HG03460 (cell line): ENCODE measurements at regions not wholly inside any gene's neighbourhood (a gene's known extent, or its start where the extent isn't known, plus 50 kb on each side); places are given as distances from the start of the nearest gene placed in this dataset.

ENCODE experiments used
- ATAC-seq: cut with Tn5 transposase; IDR thresholded peaks from one replicate; pipeline ENCODE4 v1.9.1; 2021; ENCODE audit not compliant: unreplicated experiment

DNA sequence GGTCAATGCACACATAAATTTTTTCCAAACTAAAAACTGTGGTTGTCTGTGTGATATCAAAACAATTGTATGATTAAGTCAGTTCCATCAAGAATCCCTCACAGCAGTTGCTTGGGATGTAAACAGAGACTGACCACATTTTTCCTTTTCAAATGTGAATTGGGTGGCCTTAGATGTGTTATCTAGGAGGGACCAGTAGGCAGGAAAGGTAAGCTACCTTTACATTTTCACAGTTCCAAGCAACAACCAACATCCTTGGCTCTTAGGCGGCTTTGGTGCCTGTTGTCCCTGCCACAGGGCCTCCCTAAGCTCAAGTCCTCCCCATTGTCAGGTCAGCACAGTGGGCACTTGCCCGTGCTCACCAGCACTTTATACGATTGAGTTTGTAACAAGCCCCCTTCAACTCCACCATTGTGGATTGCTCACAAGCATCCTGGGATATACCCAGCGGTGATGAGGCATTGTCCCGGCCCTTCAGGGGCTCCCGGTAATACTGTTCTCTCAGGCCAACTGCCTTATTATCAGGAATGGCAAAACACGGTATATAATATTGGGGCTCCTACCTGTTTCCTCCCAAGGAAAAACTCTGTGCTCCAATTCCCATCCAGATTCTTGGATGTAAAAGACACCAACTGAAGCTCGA is 114.9 kb upstream of the ANKRD1 start:
- ATAC-seq, result no peak

DNA sequence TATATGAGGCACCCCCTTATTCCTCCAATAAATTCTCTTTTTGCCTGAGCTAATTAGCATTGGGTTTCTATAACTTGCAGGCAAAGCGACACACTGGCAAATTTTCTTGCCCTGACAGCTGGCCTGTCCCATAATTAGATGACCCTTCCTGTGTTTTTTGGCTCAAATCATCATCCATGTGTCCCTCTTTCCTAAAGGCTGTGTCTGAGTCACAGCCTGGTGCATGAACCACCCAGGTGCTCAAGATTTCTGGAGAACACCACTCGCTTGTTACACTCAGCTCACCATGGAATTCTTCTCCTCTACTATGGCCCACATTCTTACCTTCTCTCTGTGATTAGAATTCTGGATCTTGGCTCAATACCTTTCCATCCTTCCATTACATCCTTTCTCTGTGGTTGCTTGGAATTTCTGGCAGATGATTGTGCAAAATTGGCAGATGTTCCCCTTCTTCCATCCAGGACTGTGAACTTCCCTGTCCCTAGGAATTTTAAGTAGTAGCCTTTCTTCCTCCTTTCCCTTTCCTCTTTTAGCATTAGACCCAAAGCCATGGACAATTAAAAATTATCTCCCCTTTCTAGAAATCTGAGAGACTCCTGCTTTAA is 116.0 kb upstream of the ANKRD1 start:
- no peak for ATAC-seq

DNA sequence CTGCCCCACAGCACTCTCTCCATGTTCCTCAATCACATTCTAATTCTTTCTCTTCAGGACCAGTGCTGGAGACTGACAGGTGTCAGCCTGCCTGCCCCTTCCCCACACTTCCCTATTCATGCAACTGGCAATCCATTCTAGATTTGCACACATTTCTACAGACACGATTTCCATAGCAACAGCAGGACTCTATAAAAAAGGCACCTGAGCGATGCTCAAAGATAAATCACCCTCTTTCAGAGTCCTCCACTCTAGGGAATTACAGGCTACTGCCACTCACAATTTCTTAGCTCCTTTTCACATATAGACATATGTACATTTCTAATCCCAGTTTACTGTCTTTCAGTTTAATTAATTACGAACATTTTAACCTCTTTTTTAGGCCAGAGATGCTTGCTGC is 118.1 kb upstream of the ANKRD1 start:
- no peak for ATAC-seq

GRCh38 chr10:91040343-91040742 is 119.5 kb upstream of the ANKRD1 start:
- ATAC-seq, result no peak

DNA sequence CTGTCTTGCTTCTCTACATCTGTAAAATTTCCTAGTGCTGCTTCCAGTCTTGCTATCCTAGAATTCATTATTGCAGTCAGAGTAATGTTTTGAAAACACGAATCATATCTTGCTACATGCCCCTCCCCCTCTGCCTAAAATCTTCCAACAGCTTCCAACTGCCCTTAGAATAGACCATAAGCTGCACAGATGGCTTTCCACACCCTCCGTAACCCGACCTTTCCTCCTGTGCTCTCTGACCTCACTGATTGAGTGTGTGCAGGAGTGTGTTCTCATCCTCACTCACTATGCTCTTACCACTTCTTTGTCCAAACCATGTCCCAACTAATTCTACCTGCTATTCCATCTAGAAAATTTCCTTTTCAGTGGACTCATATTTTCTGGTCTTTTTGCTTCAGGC is 121.2 kb upstream of the ANKRD1 start:
- ATAC-seq, result no peak

GRCh38 chr10:91043173-91043910 is 122.5 kb upstream of the ANKRD1 start:
- ATAC-seq, result no peak

DNA sequence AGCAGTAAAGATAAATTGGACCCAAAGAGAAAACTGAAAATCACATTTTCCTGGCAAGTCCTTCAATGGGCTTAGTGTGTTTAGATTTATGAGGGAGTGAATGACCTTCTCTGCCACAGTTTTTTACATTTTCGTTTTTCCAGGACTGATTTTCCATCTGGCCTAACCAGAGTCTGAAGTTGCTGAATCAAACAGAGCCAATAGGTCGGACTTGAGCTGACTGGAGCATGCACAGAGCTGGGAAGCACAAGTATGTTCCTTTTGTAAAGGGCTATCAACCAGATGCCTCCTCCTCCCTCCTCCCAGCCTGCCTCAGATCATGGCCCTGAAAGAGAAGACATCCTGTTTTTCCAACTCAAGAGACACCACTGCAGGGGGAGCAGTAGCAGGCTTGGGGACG is 126.0 kb upstream of the ANKRD1 start:
- no peak for ATAC-seq

DNA sequence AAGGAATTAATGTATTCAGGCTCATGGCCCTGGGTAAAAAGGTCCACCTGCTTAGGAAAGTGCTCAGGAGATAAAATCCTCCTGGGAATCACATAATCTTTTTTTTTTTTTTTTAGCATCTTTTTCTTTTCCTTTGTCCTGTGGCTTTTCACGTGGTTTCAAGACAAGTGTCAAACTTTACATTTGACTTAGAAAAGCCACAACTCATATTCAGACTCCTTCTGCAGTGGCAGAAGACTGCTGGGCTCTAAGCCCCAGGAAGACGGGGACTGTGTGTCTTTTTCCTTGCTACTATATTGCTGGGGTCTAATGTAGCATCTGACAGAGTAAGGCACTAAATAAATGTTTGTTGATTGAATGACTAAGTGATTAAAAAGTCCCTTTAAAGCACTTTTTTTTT is 127.5 kb upstream of the ANKRD1 start:
- no peak for ATAC-seq

GRCh38 chr10:91049296-91049987 is 128.6 kb upstream of the ANKRD1 start:
- ATAC-seq, result no peak

DNA sequence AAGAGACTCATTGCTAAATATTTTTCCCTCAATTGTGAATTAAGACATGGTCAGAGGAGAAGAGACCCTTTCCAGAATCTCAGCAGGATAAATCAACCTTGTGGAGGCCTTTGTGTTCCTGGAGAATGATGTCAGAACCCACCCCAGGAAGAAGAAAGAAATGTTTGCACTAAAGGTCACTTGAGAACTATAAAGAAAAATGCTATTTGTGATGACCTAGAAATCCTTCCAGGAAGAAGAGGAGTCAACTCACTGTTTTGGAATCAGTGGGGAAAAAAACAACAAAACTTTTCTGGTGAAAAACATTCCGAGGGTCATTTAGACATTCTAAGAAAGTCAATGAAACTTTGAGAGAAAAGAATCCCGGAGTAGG is 129.1 kb upstream of the ANKRD1 start:
- ATAC-seq, result no peak

- ATAC-seq, result no peak
Observed at GRCh38 chr10:91050371-91051034, 129.6 kb upstream of the ANKRD1 start.

DNA sequence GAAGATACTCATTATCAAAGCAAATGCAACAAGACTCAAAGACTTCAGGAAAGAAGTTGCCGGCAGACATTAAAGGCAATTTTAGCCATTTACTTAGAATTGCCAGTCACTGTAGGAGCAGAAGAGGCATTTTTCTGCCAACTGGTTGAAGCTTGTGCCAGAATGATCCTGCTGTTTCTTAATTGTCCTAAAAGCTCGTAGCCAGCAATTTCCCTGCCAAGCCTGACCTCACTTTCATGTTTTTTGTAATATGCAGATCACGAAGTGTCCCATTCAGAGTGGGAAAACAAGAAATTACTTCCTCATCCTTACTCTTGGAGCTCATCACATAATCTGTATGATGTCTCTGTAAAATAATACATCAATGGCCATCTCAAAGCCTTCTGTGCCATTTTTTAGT is 130.9 kb upstream of the ANKRD1 start:
- no peak for ATAC-seq

GRCh38 chr10:91054325-91054724 is 133.4 kb upstream of the ANKRD1 start:
- ATAC-seq, result no peak

GRCh38 chr10:91061187-91061586 is 140.3 kb upstream of the ANKRD1 start:
- no peak for ATAC-seq

DNA sequence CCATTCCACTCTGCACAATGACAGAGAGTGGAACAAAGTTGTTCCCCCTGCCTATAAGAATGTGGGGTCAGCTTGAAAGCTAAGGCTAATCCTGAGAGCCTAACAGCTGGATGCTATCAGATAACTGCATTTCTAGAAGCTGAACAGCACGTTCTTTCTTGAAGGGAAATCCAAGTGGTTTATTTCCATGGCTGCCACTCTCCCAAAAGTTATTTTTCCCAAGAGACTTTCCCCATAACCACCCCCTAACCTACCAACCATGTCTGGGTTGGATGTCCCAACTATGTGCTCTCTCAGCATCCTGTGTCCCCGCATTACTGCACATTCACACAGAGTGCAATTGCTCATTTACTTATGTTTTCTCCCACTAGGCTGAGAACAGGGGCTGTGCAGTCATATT is 140.7 kb upstream of the ANKRD1 start:
- ATAC-seq, result no peak

DNA sequence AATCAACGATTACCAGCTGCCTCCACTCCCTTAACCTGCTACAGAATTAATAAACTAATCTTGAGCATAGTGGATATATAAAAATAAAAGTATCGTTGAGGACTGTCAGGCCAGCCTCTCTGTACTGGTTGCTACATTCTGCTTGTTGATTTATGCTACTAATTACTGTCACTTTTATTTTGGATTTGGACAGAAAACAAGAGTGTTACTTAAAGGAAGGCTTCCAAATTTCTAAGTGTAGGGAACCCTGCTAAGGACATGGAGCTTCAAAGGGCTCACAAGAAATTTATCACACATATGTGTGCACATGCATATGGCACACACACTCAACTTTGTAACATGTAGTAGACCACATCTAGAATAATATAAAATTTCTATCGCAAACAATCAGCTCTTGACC is 141.2 kb upstream of the ANKRD1 start:
- ATAC-seq, result no peak

DNA sequence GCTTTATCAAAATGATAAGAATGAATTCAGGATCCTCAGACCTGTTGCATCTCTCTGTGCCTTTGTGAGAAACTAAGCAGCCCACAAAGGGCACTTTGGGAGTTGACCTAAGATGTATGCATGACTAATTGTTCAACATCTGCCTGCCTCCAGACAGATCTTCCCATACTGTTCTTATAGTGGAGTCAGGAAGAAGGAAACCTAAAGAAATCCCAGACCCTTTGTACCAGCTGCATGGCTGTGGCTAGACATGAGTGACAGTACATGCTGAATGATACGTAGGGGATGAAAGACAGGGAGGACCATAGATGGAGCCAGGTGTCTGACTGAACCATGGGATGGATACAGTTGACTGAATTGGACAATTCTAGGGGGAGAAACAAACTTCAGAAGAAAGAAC is 148.7 kb upstream of the PCGF5 start:
- no peak for ATAC-seq

DNA sequence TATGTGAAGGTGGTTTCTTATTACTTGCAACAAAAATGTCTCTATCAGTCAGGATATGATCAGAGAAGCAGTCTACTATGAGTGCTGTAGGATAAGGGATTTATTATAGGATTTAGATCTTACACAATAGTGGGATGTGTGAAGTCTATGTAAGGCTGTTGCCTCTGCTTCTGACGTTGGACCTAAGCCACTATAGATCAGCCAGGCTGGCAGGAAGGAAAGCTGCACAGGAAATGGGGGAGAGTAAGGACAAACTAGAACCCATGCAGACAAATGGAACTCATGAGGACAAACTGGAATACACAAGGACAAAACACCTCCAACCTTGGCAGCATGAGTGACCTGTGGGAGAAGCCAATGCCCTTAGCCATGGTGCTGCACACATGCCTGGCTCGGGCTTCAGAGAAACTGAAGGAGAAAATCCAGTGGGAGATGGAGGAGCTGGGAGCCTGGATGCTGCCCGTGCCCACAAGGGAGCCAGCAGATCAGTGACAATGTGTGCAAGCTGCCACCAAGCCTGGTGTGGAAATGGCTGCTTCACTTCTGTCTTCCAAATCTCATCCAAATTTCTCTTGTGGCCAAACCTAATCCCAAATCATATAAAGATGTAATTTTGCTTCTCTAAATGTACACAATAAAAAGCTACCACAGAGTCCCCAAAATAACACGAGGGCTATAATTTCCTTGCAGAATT is 147.0 kb upstream of the PCGF5 start:
- no peak for ATAC-seq

DNA sequence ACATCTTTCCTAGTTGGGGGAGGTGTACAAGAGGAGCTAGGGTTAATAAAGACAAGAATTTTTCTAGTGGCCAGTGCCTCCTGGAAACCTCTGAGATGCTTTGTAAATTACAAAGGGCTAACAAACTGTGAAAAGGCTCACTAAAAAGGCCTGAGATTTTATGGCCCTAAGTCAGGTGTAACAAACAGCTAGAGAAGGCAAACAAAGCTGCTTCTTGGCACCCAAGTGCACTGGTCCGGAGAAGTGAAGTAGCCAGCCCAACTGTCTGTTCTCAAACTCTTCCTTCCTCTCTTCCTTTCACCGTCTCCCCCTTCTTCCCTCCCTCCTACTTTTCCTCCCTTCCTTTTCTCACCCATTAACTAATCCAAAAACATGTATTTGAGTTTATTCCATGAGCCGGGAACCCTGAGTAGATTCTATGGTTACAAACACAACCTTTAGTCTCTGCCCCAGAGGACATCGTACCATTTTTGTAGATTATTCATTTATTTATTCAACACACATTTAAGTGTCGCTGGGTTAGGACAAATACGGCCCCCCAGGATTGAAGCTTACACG is 143.4 kb upstream of the PCGF5 start:
- ATAC-seq, result no peak

DNA sequence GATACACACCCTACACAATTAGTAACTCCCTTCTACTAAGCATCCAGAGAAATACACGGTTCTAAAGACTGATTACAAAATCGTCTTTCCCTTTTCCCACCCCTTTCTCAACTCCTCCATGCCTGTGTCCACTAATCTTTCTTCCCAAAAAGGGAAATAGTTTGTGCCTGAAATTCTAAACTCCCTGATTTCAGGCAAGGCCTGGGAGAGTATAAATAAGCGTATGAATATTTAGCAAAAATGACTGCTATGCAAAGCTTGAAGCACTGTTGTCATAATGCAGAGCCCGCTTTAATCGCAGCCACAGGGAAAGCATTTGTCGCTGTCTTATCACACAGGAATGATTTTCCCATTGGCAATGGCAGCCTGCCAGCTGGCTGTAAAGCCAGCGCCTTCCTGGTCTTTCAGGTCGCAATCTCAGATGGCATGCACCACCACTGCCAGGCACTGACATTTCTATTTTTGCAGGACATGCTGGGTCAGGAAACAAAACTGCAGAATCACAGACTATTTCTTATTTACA is 142.9 kb upstream of the PCGF5 start:
- ATAC-seq, result no peak
